Left kidney (tissue), 1 donor: ENCODE measurements at regions not wholly inside any gene's neighbourhood (a gene's known extent, or its start where the extent isn't known, plus 50 kb on each side); places are given as distances from the start of the nearest gene placed in this dataset.

Experiments
- DNase-seq: peaks from one replicate; pipeline ENCODE4 v3.0.0-alpha.2; 2013

GRCh38 chr5:73228052-73228451 lies 55.1 kb downstream of the TMEM174 start:
- no peak for DNase-seq
